Transverse colon (tissue), 4 donors: ENCODE measurements at regions not wholly inside any gene's neighbourhood (a gene's known extent, or its start where the extent isn't known, plus 50 kb on each side); places are given as distances from the start of the nearest gene placed in this dataset.

Source experiments
- DNase-seq: peaks from one replicate; pipeline ENCODE4 v3.0.0-alpha.2; 2019
- H3K27ac ChIP-seq, 4 donors: fragments of 200-600 bp; sonication (generic); 2 replicates each; pipeline ENCODE4 v1.5.1; 2016 to 2018; ENCODE audit warnings: inconsistent platforms in 4 of 4
- H3K27me3 ChIP-seq: fragments of 200-600 bp; sonication (generic); 2 replicates; pipeline ENCODE4 v1.5.1; 2017; ENCODE audit warnings: inconsistent platforms
- H3K36me3 ChIP-seq, 4 donors: fragments of 200-600 bp; sonication (generic); 2 replicates each; pipeline ENCODE4 v1.5.1; 2017 to 2019; ENCODE audit warnings: inconsistent platforms in 4 of 4
- H3K4me1 ChIP-seq, 4 donors: fragments of 200-600 bp; sonication (generic); 2 replicates each; pipeline ENCODE4 v1.5.1; 2017 to 2020; ENCODE audit warnings: inconsistent platforms in 4 of 4
- H3K4me3 ChIP-seq, 4 donors: fragments of 200-600 bp; sonication (generic); 1 replicate in 1 of 4; 2 replicates in 3 of 4; pipeline versions ENCODE4 v1.5.1 to v1.6.1; 2017 to 2019; ENCODE audit warnings: inconsistent platforms in 4 of 4
- H3K9me3 ChIP-seq, 2 donors: fragments of 200-600 bp; sonication (generic); 2 replicates each; pipeline ENCODE4 v1.5.1; 2017 to 2019; ENCODE audit warnings: inconsistent platforms in 2 of 2
- EP300 ChIP-seq: sonication (generic); formaldehyde crosslinking; IDR thresholded peaks from one replicate; pipeline ENCODE4 v1.6.1; 2017; ENCODE audit warnings: antibody characterized with exemption, low read depth
- POLR2A ChIP-seq: fragments of 450-650 bp; IDR thresholded peaks from one replicate; pipeline ENCODE4 v1.6.1; 2016; ENCODE audit warnings: antibody characterized with exemption, mild to moderate bottlenecking, moderate library complexity
- POLR2AphosphoS5 ChIP-seq, 3 donors: sonication (generic); formaldehyde crosslinking; IDR thresholded peaks; one replicate each; pipeline ENCODE4 v1.6.1; 2016; ENCODE audit warnings: antibody characterized with exemption in 3 of 3
- WGBS, 2 donors: methylation state at CpG; one replicate each; pipeline ENCODE4 v1.1.5; 2018; ENCODE audit warnings: low coverage in 1 of 2; 5-methylcytosine and 5-hydroxymethylcytosine counted together
- in situ Hi-C, 4 donors: fragments of 200-750 bp; cut with MboI; loops; one replicate each; pipeline versions ENCODE4 v1.15.0 to v1.15.1; 2017; ENCODE audit warnings: low sequenced_read_pairs in 3 of 4, low pct_ligation_motif_present in 1 of 4, low pct_unique_long_range_greater_than_20kb in 1 of 4
- intact Hi-C: fragments of 100-400 bp; cut with DNase I; formaldehyde crosslinking; loops from one replicate; pipeline ENCODE4 v1.15.1; 2023; ENCODE audit warnings: low total_unique reads
- TF ChIP-seq, protein P1 (sequence below), 5 experiments: fragments of 200-600 bp in 3 of 5; fragments of 450-650 bp in 2 of 5; sonication (generic) in 3 of 5; IDR thresholded peaks; 1 replicate in 2 of 5; 2 replicates in 3 of 5; pipeline ENCODE4 v1.5.1; 2016 to 2017; ENCODE audit warnings: antibody characterized with exemption in 5 of 5, inconsistent platforms in 3 of 5, mild to moderate bottlenecking in 2 of 5, moderate library complexity in 1 of 5

DNA sequence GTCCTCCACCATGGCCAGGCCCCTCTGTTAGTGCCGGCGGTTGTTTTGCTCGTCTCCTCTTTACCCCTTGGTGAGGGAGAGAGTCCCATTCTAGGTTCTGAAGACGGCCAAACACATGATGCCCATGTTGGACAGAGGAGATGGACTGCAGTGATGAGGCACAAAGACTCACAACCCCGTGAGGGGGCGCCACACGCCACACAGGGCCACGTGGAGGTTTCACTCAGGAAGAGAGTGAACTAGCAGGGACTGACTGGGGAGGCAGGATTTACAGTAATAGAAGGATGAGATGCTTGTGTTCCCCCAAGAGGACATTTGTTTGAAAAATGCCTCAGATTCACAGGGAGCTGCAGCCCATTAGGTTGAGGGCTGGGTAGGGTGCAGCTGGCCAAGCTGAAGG lies 655.3 kb upstream of the FRG1 start:
- TF ChIP-seq POLR2A, result no peak
- no peak for TF ChIP-seq EP300
- no peak for TF ChIP-seq POLR2AphosphoS5 (IDR thresholded peaks at IDR 0.05)
- TF ChIP-seq, protein P1, sequence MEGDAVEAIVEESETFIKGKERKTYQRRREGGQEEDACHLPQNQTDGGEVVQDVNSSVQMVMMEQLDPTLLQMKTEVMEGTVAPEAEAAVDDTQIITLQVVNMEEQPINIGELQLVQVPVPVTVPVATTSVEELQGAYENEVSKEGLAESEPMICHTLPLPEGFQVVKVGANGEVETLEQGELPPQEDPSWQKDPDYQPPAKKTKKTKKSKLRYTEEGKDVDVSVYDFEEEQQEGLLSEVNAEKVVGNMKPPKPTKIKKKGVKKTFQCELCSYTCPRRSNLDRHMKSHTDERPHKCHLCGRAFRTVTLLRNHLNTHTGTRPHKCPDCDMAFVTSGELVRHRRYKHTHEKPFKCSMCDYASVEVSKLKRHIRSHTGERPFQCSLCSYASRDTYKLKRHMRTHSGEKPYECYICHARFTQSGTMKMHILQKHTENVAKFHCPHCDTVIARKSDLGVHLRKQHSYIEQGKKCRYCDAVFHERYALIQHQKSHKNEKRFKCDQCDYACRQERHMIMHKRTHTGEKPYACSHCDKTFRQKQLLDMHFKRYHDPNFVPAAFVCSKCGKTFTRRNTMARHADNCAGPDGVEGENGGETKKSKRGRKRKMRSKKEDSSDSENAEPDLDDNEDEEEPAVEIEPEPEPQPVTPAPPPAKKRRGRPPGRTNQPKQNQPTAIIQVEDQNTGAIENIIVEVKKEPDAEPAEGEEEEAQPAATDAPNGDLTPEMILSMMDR (IDR thresholded peaks at IDR 0.05), result no peak
- no peaks in the 10 kb centered on the region for H3K4me1 ChIP-seq
- peaks cover 0 to 4% of the 10 kb centered on the region in 2 donors for H3K9me3 ChIP-seq
- no peak overlapping the region for H3K4me3 ChIP-seq
- in situ Hi-C loops, result no loop called here
- intact Hi-C loops, result no loop called here
- no peak overlapping the region for H3K27ac ChIP-seq
- H3K36me3 ChIP-seq, result no peaks in the 10 kb centered on the region
- H3K27me3 ChIP-seq, result no peaks in the 10 kb centered on the region
- DNase-seq, result no peak
- 76 to 81% methylated on average over 8 of the region's 8 CpGs for WGBS, 2 donors

DNA sequence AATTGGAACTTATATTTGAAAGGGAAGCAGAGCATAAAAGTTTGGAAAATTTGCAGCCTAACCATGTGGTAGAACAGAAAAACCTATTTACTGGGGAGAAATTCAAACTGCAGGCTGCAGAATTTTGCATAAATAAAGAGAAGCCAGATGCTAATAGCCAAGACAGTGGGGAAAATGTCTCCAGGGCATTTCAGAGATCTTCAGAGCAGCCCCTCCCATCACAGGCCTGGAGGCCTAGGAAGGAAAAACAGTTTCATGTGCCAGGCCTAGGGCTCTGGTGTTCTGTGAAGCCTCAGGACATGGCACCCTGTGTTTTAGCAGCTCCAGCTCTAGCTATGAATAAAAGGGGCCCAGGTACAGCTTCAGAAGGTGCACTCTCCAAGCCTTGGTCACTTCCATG lies 648.7 kb upstream of the FRG1 start:
- TF ChIP-seq EP300, result no peak
- TF ChIP-seq, protein P1 (IDR thresholded peaks at IDR 0.05), result no peak
- no peak for TF ChIP-seq POLR2A
- TF ChIP-seq POLR2AphosphoS5 (IDR thresholded peaks at IDR 0.05), result no peak
- H3K4me3 ChIP-seq, result no peak overlapping the region
- no peaks in the 10 kb centered on the region for H3K4me1 ChIP-seq
- no peaks in the 10 kb centered on the region for H3K9me3 ChIP-seq
- no peak for DNase-seq
- intact Hi-C loops, result no loop called here
- in situ Hi-C loops, result no loop called here
- no peaks in the 10 kb centered on the region for H3K27me3 ChIP-seq
- H3K36me3 ChIP-seq, result no peaks in the 10 kb centered on the region
- H3K27ac ChIP-seq, result no peak overlapping the region

DNA sequence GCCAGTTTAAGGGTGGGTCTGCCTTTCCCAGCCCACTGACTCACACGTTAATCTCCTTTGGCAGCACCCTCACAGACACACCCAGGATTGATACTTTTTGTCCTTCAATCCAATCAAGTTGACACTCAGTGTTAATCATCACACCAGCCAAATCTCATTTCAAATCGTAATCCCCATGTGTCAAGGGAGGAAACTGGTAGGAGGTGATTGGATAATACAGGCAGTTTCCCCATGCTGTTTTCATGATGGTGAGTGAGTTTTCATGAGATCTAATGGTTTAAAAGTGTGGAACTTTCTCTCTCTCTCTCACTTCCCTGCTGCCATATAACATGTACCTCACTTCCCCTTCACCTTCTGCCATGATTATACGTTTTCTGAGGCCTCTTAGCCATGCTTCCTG lies 647.2 kb upstream of the FRG1 start:
- in situ Hi-C loops, result no loop called here
- no peaks in the 10 kb centered on the region for H3K9me3 ChIP-seq
- TF ChIP-seq EP300 (no peak), POLR2AphosphoS5 (IDR thresholded peaks at IDR 0.05) (no peak), POLR2A (no peak)
- TF ChIP-seq, protein P1 (IDR thresholded peaks at IDR 0.05), result no peak
- no peaks in the 10 kb centered on the region for H3K4me1 ChIP-seq
- H3K4me3 ChIP-seq, result no peak overlapping the region
- WGBS, 2 donors, result 11 to 36% methylated on average over 1 to 3 of the region's 3 CpGs
- H3K27me3 ChIP-seq, result no peaks in the 10 kb centered on the region
- intact Hi-C loops, result no loop called here
- no peaks in the 10 kb centered on the region for H3K36me3 ChIP-seq
- DNase-seq, result no peak
- H3K27ac ChIP-seq, result no peak overlapping the region

DNA sequence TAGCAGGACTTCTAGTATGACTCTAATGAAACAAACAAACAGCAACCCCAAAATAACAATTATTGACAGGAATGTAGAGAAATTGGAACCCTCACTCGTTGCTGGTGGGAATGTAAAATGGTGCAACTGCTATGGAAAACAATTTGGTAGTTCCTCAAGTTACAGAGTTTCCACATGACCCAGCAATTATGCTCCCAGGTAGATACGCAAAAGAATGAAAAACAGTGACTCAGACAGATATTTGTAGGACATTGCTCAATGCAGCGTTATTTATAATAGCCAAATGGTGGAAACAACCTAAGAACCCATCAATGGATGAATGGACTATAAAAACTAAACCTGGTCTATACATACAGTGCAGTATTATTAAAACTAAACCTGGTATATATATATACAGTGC lies 646.1 kb upstream of the FRG1 start:
- TF ChIP-seq EP300 (no peak), POLR2A (no peak), POLR2AphosphoS5 (IDR thresholded peaks at IDR 0.05) (no peak)
- TF ChIP-seq, protein P1 (IDR thresholded peaks at IDR 0.05), result no peak
- in situ Hi-C loops (no loop called here), intact Hi-C loops (no loop called here)
- Histone ChIP-seq H3K4me3 (no peak overlapping the region), H3K27me3 (no peaks in the 10 kb centered on the region), H3K36me3 (no peaks in the 10 kb centered on the region), H3K9me3 (no peaks in the 10 kb centered on the region), H3K4me1 (no peaks in the 10 kb centered on the region), H3K27ac (no peak overlapping the region)
- DNase-seq, result no peak
- WGBS, 2 donors, result 46 to 74% methylated on average over 3 of the region's 3 CpGs
